Stimulated activated CD8-positive, alpha-beta memory T cell treated with anti-CD3 and anti-CD28 coated beads, Interleukin-7, amount 100 ng/mL, for 48 hours (primary cell): ENCODE measurements at regions not wholly inside any gene's neighbourhood (a gene's known extent, or its start where the extent isn't known, plus 50 kb on each side); places are given as distances from the start of the nearest gene placed in this dataset.
"Not testable (repeated sequence)": the region's sequence is repeated elsewhere in the genome, so short reads cannot be mapped to it uniquely, and the experiment has no call there.

Source experiments
- DNase-seq, 2 donors: peaks; one replicate each; pipeline ENCODE4 v3.0.0-alpha.2; 2020; ENCODE audit warnings: low read depth in 1 of 2; ENCODE audit errors: extremely low read depth in 1 of 2

- no peak for DNase-seq
Observed at GRCh38 chr10:114872519-114873087, 51.0 kb downstream of the FHIP2A start.

GRCh38 chr10:114874827-114875411, 53.3 kb downstream of the FHIP2A start:
- peak in 1 of 2 donors; percentile 1 for DNase-seq

DNA sequence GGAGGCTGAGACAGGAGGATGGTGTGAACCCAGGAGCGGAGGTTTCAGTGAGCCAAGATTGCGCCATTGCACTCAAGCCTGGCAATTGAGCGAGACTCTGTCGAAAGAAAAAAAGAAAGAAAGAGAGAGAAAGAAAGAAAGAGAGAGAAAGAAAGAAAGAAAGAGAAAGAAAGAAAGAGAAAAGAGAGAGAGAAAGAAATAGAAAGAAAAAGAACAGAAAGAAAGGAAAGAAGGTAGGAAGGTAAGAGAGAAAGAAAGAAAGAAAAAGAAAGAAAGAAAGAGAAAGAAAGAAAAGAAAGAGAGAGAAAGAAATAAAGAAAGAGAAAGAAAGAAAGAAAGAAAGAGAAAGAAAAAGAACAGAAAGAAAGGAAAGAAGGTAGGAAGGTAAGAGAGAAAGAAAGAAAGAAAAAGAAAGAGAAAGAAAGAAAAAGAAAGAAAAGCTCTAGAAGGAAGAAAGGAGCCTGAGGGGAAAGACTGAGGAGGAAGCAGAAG, 54.1 kb downstream of the FHIP2A start:
- DNase-seq: not testable (repeated sequence)

DNA sequence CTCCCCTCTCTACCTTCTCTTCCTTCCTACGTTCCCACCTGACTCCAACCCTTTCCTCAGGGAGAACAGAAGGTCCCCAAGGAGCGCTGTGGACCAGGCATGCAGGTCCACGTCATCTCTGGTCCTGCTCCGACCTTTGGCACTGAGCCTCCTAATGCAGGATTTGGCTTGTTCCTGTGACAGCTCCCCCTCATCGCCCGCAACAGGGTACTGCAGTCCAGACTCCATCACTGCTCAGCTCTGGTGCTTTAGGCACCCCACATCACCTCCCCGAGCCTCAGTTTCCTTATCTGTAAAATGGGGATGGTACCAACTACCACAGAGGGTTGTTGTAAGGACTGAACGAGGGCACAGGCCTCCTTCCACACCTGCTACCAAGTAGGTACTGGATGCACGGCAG, 54.6 kb downstream of the FHIP2A start:
- DNase-seq: no peak

DNA sequence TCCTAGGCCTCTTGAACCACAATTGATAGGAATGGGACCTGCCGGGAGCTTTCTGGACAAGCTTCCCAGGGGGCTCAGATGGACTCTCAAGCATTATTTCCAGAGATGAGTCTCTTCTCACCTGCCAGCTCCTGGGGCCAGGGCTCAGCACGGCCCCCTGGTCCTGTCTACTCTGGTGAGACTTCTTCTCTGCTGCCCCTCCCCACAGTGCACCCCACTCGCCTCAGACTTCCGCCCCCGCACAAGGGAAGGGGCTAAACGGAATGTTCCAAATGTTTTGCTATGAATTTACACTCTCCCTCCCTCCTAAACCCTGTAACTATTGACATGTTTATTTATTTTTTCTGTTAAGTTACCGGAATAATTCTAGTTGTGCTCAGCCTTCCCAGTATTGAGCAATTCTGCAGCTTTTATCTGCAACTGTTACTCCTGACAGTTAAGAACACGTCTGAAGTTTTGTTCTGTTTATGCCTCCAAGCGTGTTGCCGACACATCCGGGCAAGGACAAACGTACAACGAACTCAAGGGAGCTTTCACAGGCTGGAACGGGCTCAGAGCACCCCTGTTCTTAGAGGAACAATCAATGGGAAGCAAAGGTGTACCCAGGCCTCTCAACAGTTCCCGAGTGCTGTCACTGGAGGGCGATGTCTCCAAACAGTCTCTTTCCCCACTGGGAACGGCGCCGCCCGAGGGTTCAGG, 55.2 kb downstream of the FHIP2A start:
- DNase-seq: peak in 1 of 2 donors; percentile 28

DNA sequence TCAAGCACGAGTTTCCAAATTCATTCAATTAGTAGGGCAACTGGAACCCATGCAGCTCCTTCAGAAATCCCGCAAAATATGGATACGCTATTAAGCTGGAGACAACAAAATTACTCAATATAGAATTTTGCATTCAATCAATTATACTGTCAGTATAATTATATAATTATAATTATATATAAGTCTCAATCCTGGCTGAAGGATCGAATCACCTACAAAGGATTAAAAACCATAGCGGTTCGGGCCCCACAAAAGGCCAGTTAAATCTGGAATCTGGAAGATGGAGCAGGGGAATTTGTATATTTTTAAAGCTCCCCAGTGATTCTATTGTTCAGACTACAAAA, 55.7 kb downstream of the FHIP2A start:
- DNase-seq: no peak

- no peak for DNase-seq
Observed at GRCh38 chr10:114879093-114879492, 57.5 kb downstream of the FHIP2A start.

- peak in 1 of 2 donors; percentile 20 for DNase-seq
Observed at GRCh38 chr10:114879541-114880158, 58.1 kb downstream of the FHIP2A start.

GRCh38 chr10:114881417-114881816, 56.6 kb upstream of the TRUB1 start:
- DNase-seq: no peak

- no peak for DNase-seq
Observed at GRCh38 chr10:114881901-114882300, 56.1 kb upstream of the TRUB1 start.

DNA sequence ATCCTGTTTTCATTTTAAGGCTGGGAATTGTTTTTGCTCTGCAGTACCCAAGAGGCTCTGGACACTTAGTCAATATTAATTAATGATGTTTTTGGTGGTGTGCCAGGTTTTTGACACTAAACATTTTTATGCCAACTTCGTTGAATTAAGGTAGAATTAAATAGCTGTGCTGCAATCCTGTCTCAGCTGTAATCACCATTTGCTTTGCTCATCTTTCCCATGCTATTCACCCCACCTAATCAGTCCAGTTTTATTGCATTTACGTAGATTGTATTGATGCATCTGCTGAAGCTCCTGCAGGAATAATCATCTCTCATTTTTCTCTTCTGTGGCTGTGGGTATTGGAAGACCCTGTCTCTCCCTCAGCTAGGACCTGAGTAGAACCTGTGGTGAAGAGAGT, 52.6 kb upstream of the TRUB1 start:
- DNase-seq: no peak
